Myocyte (in vitro differentiated cells): ENCODE measurements at regions not wholly inside any gene's neighbourhood (a gene's known extent, or its start where the extent isn't known, plus 50 kb on each side); places are given as distances from the start of the nearest gene placed in this dataset.
A peak's percentile ranks its signal among the peaks of the same experiment; 100 is the strongest.

Source experiments
- DNase-seq: peaks from one replicate; pipeline ENCODE4 v3.0.0-alpha.2; 2012; ENCODE audit warnings: low read depth

- no peak for DNase-seq
Measured at GRCh38 chr10:83961620-83962019, 177.7 kb upstream of the GHITM start.

GRCh38 chr10:83963446-83963845 is 175.9 kb upstream of the GHITM start:
- no peak for DNase-seq

GRCh38 chr10:83965473-83965872 is 173.8 kb upstream of the GHITM start:
- no peak for DNase-seq

- DNase-seq = no peak
Measured at GRCh38 chr10:83968052-83968451, 171.3 kb upstream of the GHITM start.

GRCh38 chr10:83978681-83979383 is 160.5 kb upstream of the GHITM start:
- DNase-seq = no peak

- DNase-seq = no peak
Measured at GRCh38 chr10:83982812-83983211, 156.5 kb upstream of the GHITM start.

GRCh38 chr10:83983578-83984255 is 155.6 kb upstream of the GHITM start:
- peak; percentile 9 for DNase-seq

- DNase-seq = no peak
Measured at GRCh38 chr10:83984256-83984640, 155.1 kb upstream of the GHITM start.

- DNase-seq = no peak
Measured at GRCh38 chr10:83986800-83987199, 152.5 kb upstream of the GHITM start.

- DNase-seq = no peak
Measured at GRCh38 chr10:83987216-83987615, 152.1 kb upstream of the GHITM start.

GRCh38 chr10:83988435-83988834 is 150.9 kb upstream of the GHITM start:
- DNase-seq = no peak

- no peak for DNase-seq
Measured at GRCh38 chr10:83990126-83990525, 149.2 kb upstream of the GHITM start.

- peak; percentile 2 for DNase-seq
Measured at GRCh38 chr10:83991986-83992753, 147.1 kb upstream of the GHITM start.

GRCh38 chr10:83994325-83994724 is 145.0 kb upstream of the GHITM start:
- DNase-seq = no peak

GRCh38 chr10:83995738-83996331 is 143.5 kb upstream of the GHITM start:
- no peak for DNase-seq

- no peak for DNase-seq
Measured at GRCh38 chr10:84004221-84004620, 135.1 kb upstream of the GHITM start.

- no peak for DNase-seq
Measured at GRCh38 chr10:84005403-84005802, 133.9 kb upstream of the GHITM start.

- DNase-seq = no peak
Measured at GRCh38 chr10:84007482-84007881, 131.8 kb upstream of the GHITM start.

- DNase-seq = no peak
Measured at GRCh38 chr10:84008878-84009277, 130.4 kb upstream of the GHITM start.

GRCh38 chr10:84012431-84012830 is 126.9 kb upstream of the GHITM start:
- DNase-seq = no peak

- DNase-seq = no peak
Measured at GRCh38 chr10:84012831-84013458, 126.4 kb upstream of the GHITM start.
